Adrenal gland (tissue), 5 donors: ENCODE measurements at regions not wholly inside any gene's neighbourhood (a gene's known extent, or its start where the extent isn't known, plus 50 kb on each side); places are given as distances from the start of the nearest gene placed in this dataset.

Experiments
- CTCF ChIP-seq, 6 experiments: fragments of 450-650 bp in 4 of 6; fragments of 200-600 bp in 2 of 6; sonication (generic) in 1 of 6; IDR thresholded peaks; 1 replicate in 5 of 6; 2 replicates in 1 of 6; pipeline versions ENCODE4 v1.5.1 to v1.8.0; 2016 to 2021; ENCODE audit warnings: antibody characterized with exemption in 6 of 6, mild to moderate bottlenecking in 2 of 6, moderate library complexity in 1 of 6
- POLR2A ChIP-seq, 2 donors: fragments of 450-650 bp; IDR thresholded peaks; one replicate each; pipeline ENCODE4 v1.6.1; 2017; ENCODE audit warnings: antibody characterized with exemption in 2 of 2, mild to moderate bottlenecking in 2 of 2, moderate library complexity in 1 of 2
- donor health status: DM: no; HTN: no; CAD: no.

- TF ChIP-seq CTCF (IDR thresholded peaks at IDR 0.05) = no peak
- TF ChIP-seq POLR2A (IDR thresholded peaks at IDR 0.05) = no peak
These were observed 430.1 kb upstream of the MEF2C start for GRCh38 chr5:89313044-89313443.
